Testis (tissue), 2 donors: ENCODE measurements at regions not wholly inside any gene's neighbourhood (a gene's known extent, or its start where the extent isn't known, plus 50 kb on each side); places are given as distances from the start of the nearest gene placed in this dataset.

Source experiments
- DNase-seq: peaks from one replicate; pipeline ENCODE4 v3.0.0-alpha.2; 2019
- H3K27ac ChIP-seq, 2 donors: fragments of 200-600 bp; sonication (generic); one replicate each; pipeline ENCODE4 v1.5.1; 2019
- H3K27me3 ChIP-seq: fragments of 200-600 bp; sonication (generic); one replicate; pipeline ENCODE4 v1.5.1; 2019
- H3K36me3 ChIP-seq: fragments of 200-600 bp; sonication (generic); one replicate; pipeline ENCODE4 v1.5.1; 2017; ENCODE audit warnings: low read depth; ENCODE audit errors: missing control alignments
- H3K4me1 ChIP-seq: fragments of 200-600 bp; sonication (generic); one replicate; pipeline ENCODE4 v1.5.1; 2019
- H3K4me3 ChIP-seq, 2 donors: fragments of 200-600 bp; sonication (generic); one replicate each; pipeline ENCODE4 v1.5.1; 2017 to 2019
- H3K9me3 ChIP-seq: fragments of 200-600 bp; sonication (generic); one replicate; pipeline ENCODE4 v1.5.1; 2017
- POLR2A ChIP-seq: fragments of 450-650 bp; IDR thresholded peaks from one replicate; pipeline ENCODE4 v1.6.1; 2017; ENCODE audit warnings: antibody characterized with exemption, mild to moderate bottlenecking, moderate library complexity
- WGBS, 2 donors: methylation state at CpG; one replicate each; pipeline ENCODE4 v1.1.5; 2018; 5-methylcytosine and 5-hydroxymethylcytosine counted together
- intact Hi-C: fragments of 100-400 bp; cut with DNase I; formaldehyde crosslinking; loops from one replicate; pipeline ENCODE4 v1.15.1; 2023; ENCODE audit warnings: low total_unique reads
- TF ChIP-seq, protein P1 (sequence below), 3 experiments: fragments of 450-650 bp in 2 of 3; fragments of 200-600 bp in 1 of 3; sonication (generic) in 1 of 3; IDR thresholded peaks; one replicate each; pipeline ENCODE4 v1.5.1; 2016 to 2019; ENCODE audit warnings: antibody characterized with exemption in 3 of 3, mild to moderate bottlenecking in 2 of 3, moderate library complexity in 1 of 3

DNA sequence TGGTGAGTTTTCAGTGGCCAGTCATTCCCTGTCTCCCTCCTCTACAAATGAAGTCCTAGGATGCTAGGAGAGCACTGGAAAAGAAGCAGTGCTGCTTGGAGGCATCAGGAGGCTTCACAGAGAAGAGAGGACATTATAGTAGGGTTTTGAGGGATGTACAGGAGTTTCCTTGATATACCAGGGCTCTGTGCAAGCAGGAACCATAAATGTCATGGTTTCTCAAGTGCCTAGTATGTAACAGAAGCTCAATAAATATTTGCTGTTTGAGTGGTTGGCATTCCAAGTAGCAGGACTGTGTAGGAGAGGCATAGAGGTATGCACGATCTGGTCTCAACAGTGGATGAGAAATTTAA, 133.5 kb upstream of the WNT4 start:
- TF ChIP-seq POLR2A = no peak
- TF ChIP-seq, protein P1, sequence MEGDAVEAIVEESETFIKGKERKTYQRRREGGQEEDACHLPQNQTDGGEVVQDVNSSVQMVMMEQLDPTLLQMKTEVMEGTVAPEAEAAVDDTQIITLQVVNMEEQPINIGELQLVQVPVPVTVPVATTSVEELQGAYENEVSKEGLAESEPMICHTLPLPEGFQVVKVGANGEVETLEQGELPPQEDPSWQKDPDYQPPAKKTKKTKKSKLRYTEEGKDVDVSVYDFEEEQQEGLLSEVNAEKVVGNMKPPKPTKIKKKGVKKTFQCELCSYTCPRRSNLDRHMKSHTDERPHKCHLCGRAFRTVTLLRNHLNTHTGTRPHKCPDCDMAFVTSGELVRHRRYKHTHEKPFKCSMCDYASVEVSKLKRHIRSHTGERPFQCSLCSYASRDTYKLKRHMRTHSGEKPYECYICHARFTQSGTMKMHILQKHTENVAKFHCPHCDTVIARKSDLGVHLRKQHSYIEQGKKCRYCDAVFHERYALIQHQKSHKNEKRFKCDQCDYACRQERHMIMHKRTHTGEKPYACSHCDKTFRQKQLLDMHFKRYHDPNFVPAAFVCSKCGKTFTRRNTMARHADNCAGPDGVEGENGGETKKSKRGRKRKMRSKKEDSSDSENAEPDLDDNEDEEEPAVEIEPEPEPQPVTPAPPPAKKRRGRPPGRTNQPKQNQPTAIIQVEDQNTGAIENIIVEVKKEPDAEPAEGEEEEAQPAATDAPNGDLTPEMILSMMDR (IDR thresholded peaks at IDR 0.05) = no peak
- Histone ChIP-seq H3K4me1 (no peaks in the 10 kb centered on the region), H3K9me3 (no peaks in the 10 kb centered on the region), H3K36me3 (no peaks in the 10 kb centered on the region), H3K27ac (no peak overlapping the region), H3K27me3 (no peaks in the 10 kb centered on the region), H3K4me3 (no peak overlapping the region)
- WGBS, 2 donors = 81 to 82% methylated on average over 1 of the region's 1 CpG
- intact Hi-C loops = no loop called here
- DNase-seq = no peak

DNA sequence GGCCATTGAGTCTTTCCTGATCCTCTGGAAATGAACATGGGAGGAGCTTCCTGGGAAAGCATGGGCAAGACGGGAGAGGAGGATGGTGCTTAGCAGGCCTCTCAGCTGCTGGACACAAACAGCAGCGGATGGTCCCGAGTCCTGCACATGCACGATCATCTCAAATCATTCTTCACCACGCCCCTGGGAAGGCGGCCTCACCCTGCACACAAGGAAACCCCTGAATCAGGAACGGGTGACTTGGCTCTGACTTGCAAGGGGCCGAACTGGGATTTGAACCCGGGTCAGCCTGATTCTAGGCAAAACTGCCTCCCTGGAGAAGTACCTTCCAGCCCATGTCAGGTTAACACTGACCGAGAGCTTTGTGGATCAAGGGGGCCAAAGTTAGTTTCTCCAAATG, 134.8 kb upstream of the WNT4 start:
- Histone ChIP-seq H3K36me3 (no peaks in the 10 kb centered on the region), H3K9me3 (no peaks in the 10 kb centered on the region), H3K27ac (no peak overlapping the region), H3K4me3 (no peak overlapping the region), H3K4me1 (no peaks in the 10 kb centered on the region), H3K27me3 (no peaks in the 10 kb centered on the region)
- DNase-seq = no peak
- intact Hi-C loops = no loop called here
- TF ChIP-seq POLR2A = no peak
- TF ChIP-seq, protein P1 (IDR thresholded peaks at IDR 0.05) = no peak
- 80 to 94% methylated on average over 9 to 10 of the region's 10 CpGs for WGBS, 2 donors

DNA sequence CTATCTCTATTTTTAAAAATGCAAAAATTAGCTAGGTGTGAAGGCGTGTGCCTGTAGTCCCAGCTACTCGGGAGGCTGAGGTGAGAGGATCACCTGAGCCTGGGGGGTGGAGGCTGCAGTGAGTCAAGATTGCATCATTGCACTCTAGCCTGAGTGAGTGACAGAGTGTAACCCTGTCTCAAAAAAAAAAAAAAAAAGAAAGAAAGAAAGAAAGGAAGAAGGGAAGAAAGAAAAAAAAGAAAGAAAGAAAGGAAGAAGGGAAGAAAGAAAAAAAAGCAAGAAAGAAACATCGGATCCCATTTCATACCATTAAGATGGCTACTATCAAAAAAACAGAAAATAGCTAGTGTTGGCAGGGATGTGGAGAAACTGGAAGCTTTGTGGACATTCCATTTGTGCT, 136.8 kb upstream of the WNT4 start:
- WGBS, 2 donors = 89 to 94% methylated on average over 3 of the region's 3 CpGs
- no peak for DNase-seq
- no peaks in the 10 kb centered on the region for H3K9me3 ChIP-seq
- H3K4me3 ChIP-seq = no peak overlapping the region
- no peaks in the 10 kb centered on the region for H3K27me3 ChIP-seq
- no peaks in the 10 kb centered on the region for H3K4me1 ChIP-seq
- no peaks in the 10 kb centered on the region for H3K36me3 ChIP-seq
- TF ChIP-seq, protein P1 (IDR thresholded peaks at IDR 0.05) = no peak
- TF ChIP-seq POLR2A = no peak
- intact Hi-C loops = no loop called here
- H3K27ac ChIP-seq = no peak overlapping the region

DNA sequence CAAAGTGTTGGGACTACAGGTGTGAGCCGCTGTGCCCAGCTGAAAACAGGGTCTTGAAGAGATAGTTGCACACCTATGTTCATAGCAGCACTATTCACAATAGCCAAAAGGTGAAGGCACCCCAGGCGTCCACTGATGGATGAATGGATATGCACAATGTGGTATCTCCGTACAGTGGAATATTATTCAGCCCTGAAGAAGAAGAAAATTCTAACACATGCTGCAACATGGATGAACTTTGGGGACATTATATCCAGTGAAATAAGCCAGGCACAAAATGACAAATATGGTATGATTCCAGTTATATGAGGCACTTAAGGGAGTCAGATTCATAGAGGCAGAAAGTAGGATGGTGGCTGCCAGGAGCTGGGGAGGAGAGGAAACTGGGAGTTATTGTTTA, 137.6 kb upstream of the WNT4 start:
- no peaks in the 10 kb centered on the region for H3K27me3 ChIP-seq
- no peak overlapping the region for H3K4me3 ChIP-seq
- intact Hi-C loops = no loop called here
- H3K9me3 ChIP-seq = no peaks in the 10 kb centered on the region
- no peak for DNase-seq
- TF ChIP-seq, protein P1 (IDR thresholded peaks at IDR 0.05) = no peak
- no peak for TF ChIP-seq POLR2A
- WGBS, 2 donors = 94 to 95% methylated on average over 3 of the region's 3 CpGs
- no peaks in the 10 kb centered on the region for H3K4me1 ChIP-seq
- H3K27ac ChIP-seq = no peak overlapping the region
- no peaks in the 10 kb centered on the region for H3K36me3 ChIP-seq

DNA sequence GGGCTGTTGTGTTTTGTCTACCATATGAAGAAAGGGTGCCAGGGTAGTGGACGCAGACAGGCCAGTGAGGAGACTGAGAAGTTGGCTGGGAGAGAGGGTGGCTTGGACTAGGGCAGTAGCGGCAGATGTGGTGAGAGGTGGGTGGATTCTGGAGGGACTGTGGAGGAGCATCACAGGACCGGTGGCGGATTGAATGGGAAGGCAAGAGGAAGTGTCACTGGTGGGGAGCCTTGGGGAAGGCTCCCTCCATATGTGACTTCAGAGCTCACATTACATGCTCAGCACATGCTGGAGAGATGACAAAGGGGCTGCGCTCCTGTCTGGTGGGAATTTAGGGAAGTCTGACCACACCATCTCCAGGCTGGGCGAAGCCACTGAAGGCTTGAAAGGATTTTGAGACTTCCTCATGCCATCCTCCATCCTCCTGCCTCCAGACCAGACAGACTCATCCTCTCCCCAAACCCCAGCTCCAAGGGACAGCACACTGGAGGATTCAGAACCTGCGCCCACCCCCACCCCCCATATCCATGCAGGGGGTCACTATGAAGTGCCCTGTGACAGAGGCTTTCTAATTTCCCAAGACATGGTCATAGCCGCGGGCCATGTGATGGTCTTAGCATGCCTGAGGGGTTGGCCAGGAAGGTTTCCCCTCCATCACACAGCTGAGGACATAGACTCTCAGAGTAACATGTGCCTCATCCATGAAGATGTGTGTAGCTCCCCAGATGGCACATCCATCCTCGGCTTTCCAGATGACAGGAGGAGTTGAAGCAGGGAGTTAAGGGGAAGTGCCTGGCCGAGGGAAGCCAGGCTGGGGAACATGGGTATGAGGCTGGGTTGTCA, 138.8 kb upstream of the WNT4 start:
- 91% methylated on average over 9 to 11 of the region's 11 CpGs for WGBS, 2 donors
- H3K27ac ChIP-seq = no peak overlapping the region

More for the DNA sequence above, 138.8 kb upstream of the WNT4 start:
- DNase-seq = no peak
- Histone ChIP-seq H3K4me3 (no peak overlapping the region), H3K36me3 (no peaks in the 10 kb centered on the region), H3K27me3 (no peaks in the 10 kb centered on the region), H3K4me1 (no peaks in the 10 kb centered on the region), H3K9me3 (no peaks in the 10 kb centered on the region)
- TF ChIP-seq, protein P1 (IDR thresholded peaks at IDR 0.05) = no peak
- intact Hi-C loops = no loop called here
